ENCODE measurements at regions not wholly inside any gene's neighbourhood (a gene's known extent, or its start where the extent isn't known, plus 50 kb on each side); places are given as distances from the start of the nearest gene placed in this dataset.

DNA sequence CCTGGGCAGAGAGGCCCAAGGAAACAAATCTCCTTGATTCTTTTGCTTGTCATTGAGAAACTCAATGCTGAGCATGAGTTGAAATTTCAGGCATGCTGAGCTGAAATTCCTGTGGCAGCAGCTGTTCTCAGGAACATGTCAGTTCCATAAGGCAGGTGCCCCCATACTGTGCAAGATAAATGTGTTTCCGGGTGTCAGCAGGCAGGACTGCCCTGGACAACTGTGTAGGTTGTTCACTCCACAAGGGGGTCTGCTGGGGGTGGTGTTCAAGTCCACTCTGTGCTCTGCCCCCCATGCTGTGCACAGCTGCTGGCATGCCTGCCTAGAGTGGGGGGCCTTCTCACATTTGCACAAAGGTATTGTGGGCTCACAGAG, 133.7 kb downstream of the CTTN start:
- no peak overlapping the region for H3K4me3 ChIP-seq (ENCODE audit: low read depth in 1 of 2, low read length in 2 of 2)
- no peaks in the 10 kb centered on the region for H3K36me3 ChIP-seq (ENCODE audit: insufficient read depth, low read length)
- H3K9ac ChIP-seq (ENCODE audit: low read length): no peak overlapping the region
- no peak overlapping the region for H3K27ac ChIP-seq (ENCODE audit: low read depth, low read length)
- H3K9me3 ChIP-seq (ENCODE audit: low read length): no peaks in the 10 kb centered on the region
- no peaks in the 10 kb centered on the region for H3K27me3 ChIP-seq (ENCODE audit: control insufficient read depth in 1 of 2, insufficient read depth in 2 of 2, low read length in 2 of 2)
- no peaks in the 10 kb centered on the region for H3K4me1 ChIP-seq (ENCODE audit: insufficient read depth, low read length)

DNA sequence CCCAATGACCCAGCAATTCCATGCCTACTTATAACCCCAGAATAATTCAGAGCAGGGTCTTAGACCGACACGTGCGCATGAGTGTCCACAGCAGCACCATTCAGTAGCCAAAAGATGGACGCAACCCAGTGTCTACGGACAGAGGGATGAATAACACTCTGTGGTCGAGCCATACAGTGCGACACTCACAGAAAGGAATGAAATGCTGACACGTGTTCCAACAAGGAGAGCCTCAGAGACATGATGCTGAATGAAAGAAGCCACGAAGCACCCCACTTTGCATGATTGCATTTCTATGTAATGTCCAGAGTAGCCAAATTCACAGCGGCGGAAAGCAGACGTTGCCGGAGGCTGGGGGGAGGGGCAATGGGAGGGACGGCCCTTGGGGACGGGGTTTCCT, 134.4 kb downstream of the CTTN start:
- H3K36me3 ChIP-seq (ENCODE audit: insufficient read depth, low read length): no peaks in the 10 kb centered on the region
- no peaks in the 10 kb centered on the region for H3K9me3 ChIP-seq (ENCODE audit: low read length)
- no peak overlapping the region for H3K4me3 ChIP-seq (ENCODE audit: low read depth in 1 of 2, low read length in 2 of 2)
- H3K4me1 ChIP-seq (ENCODE audit: insufficient read depth, low read length): no peaks in the 10 kb centered on the region
- no peak overlapping the region for H3K27ac ChIP-seq (ENCODE audit: low read depth, low read length)
- no peaks in the 10 kb centered on the region for H3K27me3 ChIP-seq (ENCODE audit: control insufficient read depth in 1 of 2, insufficient read depth in 2 of 2, low read length in 2 of 2)
- no peak overlapping the region for H3K9ac ChIP-seq (ENCODE audit: low read length)

DNA sequence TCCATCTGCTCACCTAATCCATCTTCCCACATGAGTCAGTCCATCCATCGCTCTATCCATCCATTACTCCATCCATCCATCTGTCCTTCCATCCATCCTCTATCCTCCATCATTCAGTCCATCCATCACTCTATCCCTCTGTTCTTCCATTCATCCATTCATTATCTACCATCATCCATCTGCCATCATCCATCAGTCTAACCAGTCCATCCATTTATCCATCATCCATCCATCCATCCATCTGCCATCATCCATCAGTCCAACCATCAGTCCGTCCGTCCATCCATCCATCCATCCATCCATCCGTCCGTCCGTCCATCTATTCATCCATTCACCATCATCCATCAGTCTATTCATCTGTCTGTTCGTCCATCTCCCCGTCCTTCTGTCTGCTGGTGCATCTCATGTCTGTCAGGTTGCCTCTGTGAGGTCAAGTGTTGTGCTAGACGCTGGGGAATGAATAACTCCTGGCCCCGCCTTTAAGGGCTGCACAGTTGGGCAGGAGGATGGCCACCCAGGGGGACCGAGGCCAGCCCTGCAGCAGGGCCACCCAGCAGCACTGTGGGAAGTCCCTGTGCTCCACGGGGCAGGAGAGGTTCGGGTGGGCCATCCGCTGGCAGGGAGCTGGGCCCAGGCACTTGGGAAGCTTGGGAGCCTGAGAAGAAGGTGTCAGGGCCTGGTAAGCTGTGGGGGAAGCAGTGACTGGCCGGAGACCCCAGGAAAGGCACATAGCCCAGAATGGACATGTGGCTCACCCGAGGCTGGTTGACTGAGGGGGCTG, 137.1 kb downstream of the CTTN start:
- H3K27me3 ChIP-seq (ENCODE audit: control insufficient read depth in 1 of 2, insufficient read depth in 2 of 2, low read length in 2 of 2): no peaks in the 10 kb centered on the region
- no peaks in the 10 kb centered on the region for H3K9me3 ChIP-seq (ENCODE audit: low read length)
- no peak overlapping the region for H3K9ac ChIP-seq (ENCODE audit: low read length)
- H3K4me1 ChIP-seq (ENCODE audit: insufficient read depth, low read length): no peaks in the 10 kb centered on the region
- H3K4me3 ChIP-seq (ENCODE audit: low read depth in 1 of 2, low read length in 2 of 2): no peak overlapping the region
- no peaks in the 10 kb centered on the region for H3K36me3 ChIP-seq (ENCODE audit: insufficient read depth, low read length)
- H3K27ac ChIP-seq (ENCODE audit: low read depth, low read length): no peak overlapping the region

DNA sequence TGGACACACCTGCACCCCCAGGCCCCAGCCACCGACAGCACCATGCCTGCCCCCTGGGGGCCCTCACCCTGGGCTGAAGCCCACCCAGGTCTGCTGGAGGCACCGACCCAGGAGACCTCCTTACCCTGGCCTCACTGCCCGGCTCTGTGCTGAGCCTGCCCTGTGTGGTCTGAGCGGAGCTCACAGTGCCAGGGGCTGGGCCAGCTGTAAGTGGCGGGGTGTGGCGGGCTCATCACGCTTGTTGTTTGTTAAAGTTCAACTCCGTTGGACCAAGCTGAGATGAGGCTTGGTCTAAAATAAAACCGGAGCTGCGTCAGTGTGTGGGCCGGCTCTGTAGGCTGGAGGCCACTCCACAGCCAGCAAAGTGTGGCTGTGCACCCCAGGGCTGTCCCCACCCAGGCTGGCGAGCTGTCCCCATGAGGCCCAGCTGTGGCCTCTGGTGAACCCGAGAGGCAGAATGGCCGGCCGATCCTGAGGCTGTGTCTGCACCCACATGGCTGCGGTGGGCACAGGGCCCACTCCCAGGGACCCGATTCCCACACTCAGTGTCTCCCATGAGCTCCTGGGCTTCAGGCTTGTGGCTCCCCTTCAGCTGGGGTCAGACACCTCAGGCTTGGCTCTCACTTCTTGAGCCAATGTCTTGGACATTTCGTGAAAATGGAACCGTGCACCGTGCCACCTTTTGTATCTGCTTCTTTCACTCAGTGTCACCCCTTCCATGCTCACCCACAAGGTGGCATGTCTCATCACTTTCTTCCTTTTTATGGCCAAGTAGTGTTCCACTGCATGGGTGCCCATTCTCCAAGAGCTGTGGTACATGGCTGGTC, 137.9 kb downstream of the CTTN start:
- H3K27me3 ChIP-seq (ENCODE audit: control insufficient read depth in 1 of 2, insufficient read depth in 2 of 2, low read length in 2 of 2): no peaks in the 10 kb centered on the region
- no peaks in the 10 kb centered on the region for H3K9me3 ChIP-seq (ENCODE audit: low read length)
- no peak overlapping the region for H3K4me3 ChIP-seq (ENCODE audit: low read depth in 1 of 2, low read length in 2 of 2)
- H3K4me1 ChIP-seq (ENCODE audit: insufficient read depth, low read length): no peaks in the 10 kb centered on the region
- no peak overlapping the region for H3K27ac ChIP-seq (ENCODE audit: low read depth, low read length)
- H3K9ac ChIP-seq (ENCODE audit: low read length): no peak overlapping the region
- no peaks in the 10 kb centered on the region for H3K36me3 ChIP-seq (ENCODE audit: insufficient read depth, low read length)

DNA sequence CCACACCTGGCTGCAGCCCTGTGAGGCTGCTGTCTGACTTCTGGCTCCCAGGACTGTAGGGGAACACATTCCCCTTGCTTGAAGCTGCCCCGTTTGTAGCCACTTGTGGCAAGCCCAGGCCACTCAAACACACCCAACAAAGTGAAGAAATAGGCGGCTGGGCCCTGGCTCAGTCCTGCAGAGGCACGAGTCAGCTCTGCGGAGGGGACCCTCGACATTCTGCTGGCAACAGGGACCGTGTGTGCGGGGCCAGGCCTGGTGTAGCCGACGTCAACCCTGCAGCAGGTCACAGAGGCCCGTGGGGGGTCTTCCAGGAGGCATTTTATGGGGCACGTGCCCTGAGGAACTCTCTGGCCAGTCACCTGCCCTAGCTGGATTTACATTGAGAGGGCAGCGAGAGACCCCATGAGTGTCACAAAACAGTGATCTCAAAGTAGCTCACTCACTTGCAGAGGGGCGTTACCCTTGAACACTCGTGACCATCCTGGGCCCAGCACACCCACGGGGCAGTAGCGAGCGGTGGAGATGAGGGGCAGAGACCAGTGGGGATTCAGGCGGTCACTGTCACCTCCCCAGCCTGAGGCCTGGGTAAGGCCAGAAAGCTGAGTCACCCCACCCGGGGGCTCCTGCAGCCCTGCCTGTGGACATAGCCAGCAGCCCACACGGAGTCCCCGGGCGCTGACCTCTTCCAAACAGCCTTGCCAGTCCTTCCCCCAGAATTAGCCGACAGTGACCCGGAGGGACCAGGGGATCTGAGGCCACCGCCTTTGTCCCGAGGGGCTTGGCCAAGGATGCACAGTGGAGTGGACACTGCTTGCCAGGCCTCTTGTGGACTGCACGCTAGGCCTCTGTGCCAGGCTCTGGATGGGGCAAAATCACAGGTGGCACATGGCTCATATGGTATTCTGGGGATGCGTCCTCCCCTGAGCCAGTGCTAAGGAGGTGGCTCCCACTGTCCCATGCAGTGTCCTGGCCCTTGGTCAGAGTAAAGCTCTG, 139.5 kb downstream of the CTTN start:
- no peaks in the 10 kb centered on the region for H3K27me3 ChIP-seq (ENCODE audit: control insufficient read depth in 1 of 2, insufficient read depth in 2 of 2, low read length in 2 of 2)
- no peaks in the 10 kb centered on the region for H3K4me1 ChIP-seq (ENCODE audit: insufficient read depth, low read length)
- H3K27ac ChIP-seq (ENCODE audit: low read depth, low read length): no peak overlapping the region
- no peak overlapping the region for H3K9ac ChIP-seq (ENCODE audit: low read length)
- H3K4me3 ChIP-seq (ENCODE audit: low read depth in 1 of 2, low read length in 2 of 2): no peak overlapping the region
- no peaks in the 10 kb centered on the region for H3K9me3 ChIP-seq (ENCODE audit: low read length)
- no peaks in the 10 kb centered on the region for H3K36me3 ChIP-seq (ENCODE audit: insufficient read depth, low read length)

DNA sequence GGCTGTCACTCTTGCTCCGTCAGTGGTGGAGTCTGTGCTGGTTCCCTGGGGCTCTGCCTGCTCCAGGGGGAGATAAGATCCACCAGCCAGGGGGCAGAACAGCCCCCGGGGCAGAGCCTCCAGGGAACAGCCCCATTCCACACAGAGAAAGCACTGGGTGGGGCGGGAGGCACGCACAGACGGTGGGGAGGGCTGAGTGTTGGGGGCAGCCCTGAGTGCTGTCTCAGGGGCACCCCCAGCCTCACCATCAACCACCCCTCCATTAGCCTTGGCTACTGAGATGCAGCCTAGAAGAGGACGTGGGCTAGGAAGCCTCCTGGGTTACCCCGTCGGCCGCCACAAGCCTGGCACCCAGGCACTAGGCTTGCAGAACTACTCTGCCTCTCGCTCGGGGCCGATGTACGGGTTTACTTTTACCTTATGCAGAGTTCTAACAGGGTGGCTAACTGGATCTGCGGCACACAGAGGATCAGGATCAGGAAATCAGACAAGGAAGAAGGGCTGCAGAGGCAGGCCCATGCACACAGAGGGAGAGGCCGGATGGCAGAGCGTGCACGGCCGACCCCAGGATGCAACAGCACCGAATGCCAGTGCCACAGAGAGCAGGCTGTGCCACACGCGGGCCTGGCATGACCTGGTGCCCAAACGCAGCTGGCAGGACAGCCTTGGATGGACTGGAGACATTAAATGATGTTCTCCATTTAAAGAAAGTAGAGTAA, 140.5 kb downstream of the CTTN start:
- Histone ChIP-seq H3K27me3 (ENCODE audit: control insufficient read depth in 1 of 2, insufficient read depth in 2 of 2, low read length in 2 of 2) (no peaks in the 10 kb centered on the region), H3K9ac (ENCODE audit: low read length) (no peak overlapping the region), H3K4me3 (ENCODE audit: low read depth in 1 of 2, low read length in 2 of 2) (no peak overlapping the region), H3K36me3 (ENCODE audit: insufficient read depth, low read length) (no peaks in the 10 kb centered on the region), H3K9me3 (ENCODE audit: low read length) (no peaks in the 10 kb centered on the region), H3K4me1 (ENCODE audit: insufficient read depth, low read length) (no peaks in the 10 kb centered on the region), H3K27ac (ENCODE audit: low read depth, low read length) (no peak overlapping the region)

DNA sequence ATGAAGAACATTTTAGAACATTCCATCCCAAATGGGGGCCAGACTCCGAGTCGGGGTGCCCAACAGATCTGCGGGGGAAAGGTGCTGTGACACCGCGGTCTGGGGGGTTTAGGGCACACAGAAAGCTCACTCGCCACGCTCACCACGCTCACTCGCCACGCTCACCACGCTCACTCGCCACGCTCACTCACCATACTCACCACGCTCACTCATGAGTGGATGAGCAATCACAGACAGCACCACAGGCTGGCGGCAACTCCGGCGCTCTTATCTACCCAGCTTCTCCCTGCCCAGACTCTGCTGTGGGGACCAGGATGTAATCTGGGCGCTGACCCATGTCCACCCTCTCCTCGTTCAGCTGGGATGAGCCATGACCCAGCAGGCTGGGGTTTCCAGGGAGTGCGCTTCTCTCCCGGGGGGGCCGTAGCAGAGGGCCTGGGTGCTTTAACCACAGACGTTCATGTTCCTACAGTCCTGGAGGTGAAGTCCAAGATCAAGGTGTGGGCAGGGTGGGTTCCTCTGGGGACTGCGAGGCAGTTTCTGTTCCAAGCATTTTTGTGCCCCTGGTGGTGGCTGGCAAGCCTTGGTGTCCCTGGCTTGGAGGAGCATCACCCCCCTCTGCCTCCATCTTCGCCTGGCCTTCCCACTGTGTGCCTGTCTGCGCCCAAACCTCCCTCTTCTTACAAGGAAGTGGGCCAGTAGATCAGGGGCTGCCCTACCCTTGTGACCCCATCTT, 141.2 kb downstream of the CTTN start:
- Histone ChIP-seq H3K27me3 (ENCODE audit: control insufficient read depth in 1 of 2, insufficient read depth in 2 of 2, low read length in 2 of 2) (no peaks in the 10 kb centered on the region), H3K36me3 (ENCODE audit: insufficient read depth, low read length) (no peaks in the 10 kb centered on the region), H3K4me1 (ENCODE audit: insufficient read depth, low read length) (no peaks in the 10 kb centered on the region), H3K4me3 (ENCODE audit: low read depth in 1 of 2, low read length in 2 of 2) (no peak overlapping the region), H3K9me3 (ENCODE audit: low read length) (no peaks in the 10 kb centered on the region), H3K27ac (ENCODE audit: low read depth, low read length) (no peak overlapping the region), H3K9ac (ENCODE audit: low read length) (no peak overlapping the region)

DNA sequence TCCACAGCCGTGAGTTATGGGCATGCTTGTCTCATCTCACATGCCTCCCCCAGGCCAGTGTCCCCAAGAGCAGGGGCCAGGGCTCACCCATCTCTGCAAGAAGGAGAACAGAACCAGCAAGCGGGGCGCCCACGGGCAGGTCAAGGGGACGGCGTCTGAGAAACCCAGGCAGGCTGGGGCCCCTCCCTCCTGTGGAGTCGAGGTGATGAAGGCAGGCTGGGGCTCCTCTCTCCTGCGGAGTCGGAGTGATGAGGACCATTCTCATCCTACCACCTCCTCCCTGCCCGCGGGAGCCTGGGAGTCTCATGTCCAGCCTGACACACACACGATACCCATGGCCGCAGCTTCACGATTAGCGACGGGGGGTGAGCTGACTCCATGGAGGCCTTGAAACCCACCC, 141.9 kb downstream of the CTTN start:
- Histone ChIP-seq H3K4me3 (ENCODE audit: low read depth in 1 of 2, low read length in 2 of 2) (no peak overlapping the region), H3K4me1 (ENCODE audit: insufficient read depth, low read length) (no peaks in the 10 kb centered on the region), H3K27ac (ENCODE audit: low read depth, low read length) (no peak overlapping the region), H3K9me3 (ENCODE audit: low read length) (no peaks in the 10 kb centered on the region), H3K36me3 (ENCODE audit: insufficient read depth, low read length) (no peaks in the 10 kb centered on the region), H3K9ac (ENCODE audit: low read length) (no peak overlapping the region), H3K27me3 (ENCODE audit: control insufficient read depth in 1 of 2, insufficient read depth in 2 of 2, low read length in 2 of 2) (no peaks in the 10 kb centered on the region)

DNA sequence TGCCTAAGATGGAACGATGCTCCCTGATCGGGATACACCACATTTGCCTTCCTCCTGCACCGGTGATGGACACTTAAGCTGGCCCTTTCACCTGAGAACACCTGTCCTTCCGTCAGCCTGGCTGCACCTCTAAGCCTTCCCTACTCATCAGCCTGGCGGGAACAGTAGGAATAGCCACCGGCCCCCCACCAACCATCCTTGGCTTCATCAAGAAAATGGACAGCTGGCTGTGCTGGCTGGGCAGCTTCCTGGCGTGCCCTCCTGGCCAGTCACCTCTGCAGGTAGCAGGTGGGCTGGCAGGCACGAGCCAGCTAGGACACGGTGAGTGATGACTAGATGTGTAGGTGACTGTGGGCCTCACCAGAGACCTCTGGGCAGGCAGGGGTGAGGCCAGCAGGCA, 142.8 kb downstream of the CTTN start:
- Histone ChIP-seq H3K27me3 (ENCODE audit: control insufficient read depth in 1 of 2, insufficient read depth in 2 of 2, low read length in 2 of 2) (no peaks in the 10 kb centered on the region), H3K4me3 (ENCODE audit: low read depth in 1 of 2, low read length in 2 of 2) (no peak overlapping the region), H3K9ac (ENCODE audit: low read length) (no peak overlapping the region), H3K36me3 (ENCODE audit: insufficient read depth, low read length) (no peaks in the 10 kb centered on the region), H3K4me1 (ENCODE audit: insufficient read depth, low read length) (no peaks in the 10 kb centered on the region), H3K27ac (ENCODE audit: low read depth, low read length) (no peak overlapping the region), H3K9me3 (ENCODE audit: low read length) (no peaks in the 10 kb centered on the region)

DNA sequence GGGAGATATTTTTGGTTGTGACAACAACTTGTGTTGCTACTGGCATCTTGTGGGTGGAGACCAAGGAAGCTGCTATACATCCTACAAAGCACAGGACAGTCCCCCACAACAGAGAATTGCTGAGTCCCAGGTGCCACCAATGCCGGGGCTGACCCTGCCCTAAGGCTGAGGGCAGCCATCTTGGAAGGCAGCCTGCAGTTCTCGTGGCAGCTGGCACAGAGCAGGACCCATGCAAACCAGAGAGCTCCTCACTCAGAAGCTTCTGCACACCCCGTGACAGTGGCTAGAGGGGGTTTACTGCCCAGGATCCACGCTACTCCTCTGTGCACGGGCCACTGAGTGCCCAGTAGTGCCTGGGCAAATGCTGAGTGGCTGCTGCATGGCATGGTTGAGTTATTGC, 143.4 kb downstream of the CTTN start:
- H3K36me3 ChIP-seq (ENCODE audit: insufficient read depth, low read length): no peaks in the 10 kb centered on the region
- no peaks in the 10 kb centered on the region for H3K4me1 ChIP-seq (ENCODE audit: insufficient read depth, low read length)
- H3K9ac ChIP-seq (ENCODE audit: low read length): no peak overlapping the region
- H3K9me3 ChIP-seq (ENCODE audit: low read length): no peaks in the 10 kb centered on the region
- H3K27ac ChIP-seq (ENCODE audit: low read depth, low read length): no peak overlapping the region
- H3K4me3 ChIP-seq (ENCODE audit: low read depth in 1 of 2, low read length in 2 of 2): no peak overlapping the region
- no peaks in the 10 kb centered on the region for H3K27me3 ChIP-seq (ENCODE audit: control insufficient read depth in 1 of 2, insufficient read depth in 2 of 2, low read length in 2 of 2)

Data from muscle layer of colon (tissue), 2 donors.